ENCODE measurements at regions not wholly inside any gene's neighbourhood (a gene's known extent, or its start where the extent isn't known, plus 50 kb on each side); places are given as distances from the start of the nearest gene placed in this dataset.

GRCh38 chr17:5758651-5759050 is 174.3 kb upstream of the NLRP1 start (continued):
- TF ChIP-seq ATF3 (IDR thresholded peaks at IDR 0.05) (no peak), NR2F2 (IDR thresholded peaks at IDR 0.05) (no peak), FOXA2 (IDR thresholded peaks at IDR 0.05) (no peak), CTCF (IDR thresholded peaks at IDR 0.05; ENCODE audit: low read depth, low read length, missing input control) (no peak), GABPA (IDR thresholded peaks at IDR 0.05 in 1 of 2, conservative IDR thresholded peaks at IDR 0.05 in 1 of 2) (no peak), YY1 (IDR thresholded peaks at IDR 0.05) (no peak)

GRCh38 chr17:5759501-5759925 is 175.2 kb upstream of the NLRP1 start:
- H3K27ac ChIP-seq (ENCODE audit: low read depth in 1 of 2, low read length in 2 of 2): no peak overlapping the region
- no peak for DNase-seq (ENCODE audit: low spot score)

GRCh38 chr17:5762191-5762590 is 177.9 kb upstream of the NLRP1 start:
- H3K36me3 ChIP-seq (ENCODE audit: control insufficient read depth in 4 of 4, insufficient read depth in 3 of 4, low read depth in 1 of 4, low read length in 3 of 4): no peaks in the 10 kb centered on the region
- WGBS: 87% methylated on average over 2 of the region's 2 CpGs
- no peak overlapping the region for H3K9ac ChIP-seq (ENCODE audit: low read depth in 1 of 2, low read length in 2 of 2)
- H3K9me3 ChIP-seq (ENCODE audit: control insufficient read depth in 4 of 4, low read length in 3 of 4): no peaks in the 10 kb centered on the region
- peaks cover 0 to 4% (median 2%) of the 10 kb centered on the region in 4 donors for H3K4me1 ChIP-seq (ENCODE audit: control insufficient read depth in 4 of 4, insufficient read depth in 4 of 4, low read length in 3 of 4)
- DNase-seq (ENCODE audit: low spot score): no peak
- H3K27me3 ChIP-seq (ENCODE audit: control insufficient read depth in 4 of 4, insufficient read depth in 4 of 4, low read length in 3 of 4): peaks cover 0 to 6% (median 0%) of the 10 kb centered on the region in 4 donors
- no peak overlapping the region for H3K27ac ChIP-seq (ENCODE audit: low read depth in 1 of 2, low read length in 2 of 2)
- no peak overlapping the region for H3K4me3 ChIP-seq (ENCODE audit: low read depth in 1 of 3, low read length in 3 of 3)
- TF ChIP-seq ATF3 (IDR thresholded peaks at IDR 0.05): no peak
- no peak for TF ChIP-seq RXRA (IDR thresholded peaks at IDR 0.05)
- no peak for TF ChIP-seq FOXA2 (IDR thresholded peaks at IDR 0.05)
- no peak for TF ChIP-seq CTCF (IDR thresholded peaks at IDR 0.05; ENCODE audit: low read depth, low read length, missing input control)
- TF ChIP-seq MAX (IDR thresholded peaks at IDR 0.05): no peak
- TF ChIP-seq ZBTB33 (IDR thresholded peaks at IDR 0.05): no peak
- no peak for TF ChIP-seq NR2F2 (IDR thresholded peaks at IDR 0.05)

More at GRCh38 chr17:5759501-5759925, 175.2 kb upstream of the NLRP1 start:
- no peaks in the 10 kb centered on the region for H3K9me3 ChIP-seq (ENCODE audit: control insufficient read depth in 4 of 4, low read length in 3 of 4)
- H3K4me1 ChIP-seq (ENCODE audit: control insufficient read depth in 4 of 4, insufficient read depth in 4 of 4, low read length in 3 of 4): peaks cover 0 to 6% (median 2%) of the 10 kb centered on the region in 4 donors
- H3K36me3 ChIP-seq (ENCODE audit: control insufficient read depth in 4 of 4, insufficient read depth in 3 of 4, low read depth in 1 of 4, low read length in 3 of 4): no peaks in the 10 kb centered on the region
- TF ChIP-seq SP1 (IDR thresholded peaks at IDR 0.05) (peak; percentile 23), REST (IDR thresholded peaks at IDR 0.05) (no peak)
- peaks cover 0 to 2% (median 0%) of the 10 kb centered on the region in 4 donors for H3K27me3 ChIP-seq (ENCODE audit: control insufficient read depth in 4 of 4, insufficient read depth in 4 of 4, low read length in 3 of 4)
- no peak overlapping the region for H3K4me3 ChIP-seq (ENCODE audit: low read depth in 1 of 3, low read length in 3 of 3)
- WGBS: 68% methylated on average over 8 of the region's 8 CpGs
- H3K9ac ChIP-seq (ENCODE audit: low read depth in 1 of 2, low read length in 2 of 2): no peak overlapping the region
